ENCODE measurements at regions not wholly inside any gene's neighbourhood (a gene's known extent, or its start where the extent isn't known, plus 50 kb on each side); places are given as distances from the start of the nearest gene placed in this dataset.
"Not testable (repeated sequence)": the region's sequence is repeated elsewhere in the genome, so short reads cannot be mapped to it uniquely, and the experiment has no call there.

DNA sequence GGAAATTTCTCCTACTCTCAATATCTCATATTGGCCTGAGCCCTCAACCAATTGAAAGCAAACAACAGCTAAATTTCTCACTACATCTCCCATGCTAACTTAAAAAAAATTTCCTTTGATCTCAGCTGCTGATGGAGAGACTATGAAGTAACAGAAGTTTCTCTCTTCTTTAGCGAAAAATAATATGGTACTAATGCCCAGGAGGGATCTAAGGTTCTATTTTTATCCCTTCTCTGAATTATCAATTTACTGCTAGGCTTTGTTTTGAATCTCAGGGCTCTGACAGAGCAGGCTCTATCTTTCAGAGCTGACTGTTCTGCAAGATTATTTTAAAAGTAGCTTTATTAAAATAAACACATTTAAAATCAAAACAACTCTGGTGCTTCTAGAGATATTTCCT lies 558.6 kb downstream of the KCNA4 start:
- DNase-seq = no peak

DNA sequence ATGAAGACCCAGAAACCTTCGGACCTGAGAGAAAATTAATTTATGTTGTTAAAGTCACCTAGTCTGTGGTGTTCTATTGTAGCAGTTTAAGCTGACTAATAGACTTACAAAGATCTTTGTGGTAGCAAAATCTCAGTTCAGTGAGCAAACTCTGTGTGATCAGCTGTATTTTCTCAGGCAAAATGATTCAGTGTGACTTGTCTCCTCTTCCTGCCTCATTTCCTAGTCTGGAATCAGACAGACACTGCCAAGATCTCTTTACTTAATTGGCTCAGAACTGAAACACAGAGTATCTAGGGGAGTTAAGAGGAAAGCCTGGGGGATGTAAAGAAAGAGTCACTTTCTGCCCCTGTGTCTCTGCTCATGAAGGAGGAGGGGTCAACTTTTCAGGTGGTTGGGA lies 564.7 kb downstream of the KCNA4 start:
- no peak for DNase-seq

DNA sequence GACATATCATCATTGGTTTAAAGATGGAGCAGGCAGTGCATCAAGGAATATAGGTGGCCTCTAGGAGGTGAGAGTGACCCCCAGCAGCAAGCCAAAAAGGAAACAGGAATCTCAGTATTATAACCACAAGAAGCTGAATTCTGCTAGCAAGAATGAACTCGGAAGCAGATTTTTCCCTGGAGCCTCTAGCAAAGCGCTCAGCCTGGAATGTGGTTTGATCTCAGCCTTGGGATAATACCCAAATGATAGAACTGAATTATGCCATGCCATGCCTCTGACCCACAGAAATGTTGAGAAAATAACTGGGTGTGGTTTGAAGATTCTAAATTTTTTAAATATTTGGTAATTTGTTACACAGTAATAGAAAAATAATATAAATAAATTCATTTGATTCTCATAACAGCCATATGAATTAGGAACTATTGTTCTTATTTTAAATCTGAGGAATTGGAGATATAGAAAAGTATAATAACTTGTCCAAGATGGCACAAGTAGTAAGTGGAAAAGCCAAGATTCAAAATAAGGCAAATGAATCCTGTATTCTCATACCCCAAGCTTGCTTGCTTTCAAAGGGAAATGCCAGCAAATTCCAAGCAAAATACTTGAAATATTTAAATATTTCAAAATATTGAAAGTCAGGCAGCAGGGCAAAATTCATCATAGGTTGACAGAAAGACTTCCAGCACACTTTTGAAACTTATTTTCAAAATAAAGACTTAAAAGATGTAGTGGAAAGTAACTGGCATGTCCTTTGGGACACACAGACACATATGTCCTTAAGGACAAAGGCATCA lies 567.4 kb downstream of the KCNA4 start:
- DNase-seq = no peak

DNA sequence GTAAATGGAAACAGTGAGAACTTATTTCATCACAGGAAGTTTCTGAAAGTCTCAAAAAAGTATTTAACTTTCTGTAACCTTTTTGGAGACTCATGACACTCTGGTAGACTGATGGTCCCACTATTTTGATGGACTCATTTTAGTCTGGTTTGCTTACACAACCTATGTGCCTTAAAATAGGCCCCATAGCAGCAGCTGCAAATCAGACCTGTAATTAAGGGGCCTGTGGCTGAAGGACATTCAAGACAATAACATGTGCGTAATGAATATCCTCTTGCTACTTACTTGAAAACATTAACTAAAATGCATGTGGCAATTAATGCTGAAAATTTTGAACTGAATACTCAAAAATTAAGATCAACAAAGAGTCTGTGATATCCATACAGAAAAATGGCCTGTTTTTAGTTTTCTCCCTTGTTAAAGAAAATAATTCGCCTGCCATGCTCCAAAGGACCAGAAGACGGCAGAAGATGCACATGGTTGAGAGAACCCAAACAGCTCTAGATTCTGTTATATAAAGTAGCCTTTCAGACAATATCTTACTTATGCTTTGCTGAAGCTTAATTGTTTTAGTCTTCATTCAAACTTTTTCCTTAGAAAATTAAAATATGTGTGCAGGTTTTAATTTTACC lies 568.5 kb downstream of the KCNA4 start:
- no peak for DNase-seq

DNA sequence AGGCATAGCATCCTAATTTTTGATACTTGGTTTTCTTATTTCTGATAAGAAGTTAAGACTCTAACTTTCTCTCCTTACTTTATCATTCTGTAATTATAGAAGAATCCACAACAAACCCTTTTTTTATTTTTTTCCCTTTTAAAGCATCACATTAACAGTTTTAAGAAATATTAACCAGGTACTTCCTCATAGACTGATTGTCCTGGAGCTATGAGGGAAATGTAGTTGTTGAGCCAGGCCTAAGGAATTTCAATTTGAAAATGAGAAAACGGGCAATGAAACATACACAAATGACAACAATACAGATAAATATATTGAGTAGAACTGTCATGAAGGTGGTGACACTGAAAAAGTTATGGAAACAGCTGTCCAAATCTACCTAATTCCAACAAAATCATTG lies 569.0 kb downstream of the KCNA4 start:
- no peak for DNase-seq

DNA sequence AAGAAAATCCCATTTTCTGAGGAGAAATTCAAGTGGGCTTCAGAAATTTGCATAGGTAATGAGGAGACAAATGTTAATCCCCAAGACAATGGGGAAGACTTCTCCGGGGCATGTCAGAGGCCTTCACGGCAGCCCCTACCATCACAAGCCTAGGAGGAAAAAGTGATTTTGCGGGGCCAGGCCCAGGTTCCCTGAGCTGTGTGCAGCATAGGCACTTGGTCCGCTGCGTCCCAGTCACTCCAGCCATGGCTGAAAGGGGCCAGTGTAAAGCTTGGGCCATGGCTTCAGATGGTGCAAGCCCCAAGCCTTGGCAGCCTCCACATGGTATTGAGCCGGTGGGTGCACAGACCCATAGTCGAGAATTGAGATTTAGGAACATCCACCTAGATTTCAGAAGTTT lies 570.7 kb downstream of the KCNA4 start:
- DNase-seq = no peak

DNA sequence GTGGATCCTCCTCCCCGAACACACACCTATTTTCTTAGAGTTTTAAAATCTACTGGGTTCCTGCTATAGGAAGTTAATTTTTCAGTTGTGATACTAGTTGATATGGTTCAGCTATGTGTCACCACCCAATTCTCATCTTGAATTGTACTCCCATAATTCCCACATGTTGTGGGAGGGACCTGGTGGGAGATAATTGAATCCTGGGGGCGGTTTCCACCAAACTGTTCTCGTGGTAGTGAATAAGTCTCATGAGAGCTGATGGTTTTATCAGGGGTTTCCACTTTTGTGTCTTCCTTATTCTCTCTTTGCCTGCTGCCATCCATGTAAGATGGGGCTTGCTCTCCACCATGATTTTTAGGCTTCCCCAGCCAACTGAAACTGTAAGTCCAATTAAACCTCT lies 571.6 kb downstream of the KCNA4 start:
- DNase-seq = not testable (repeated sequence)

DNA sequence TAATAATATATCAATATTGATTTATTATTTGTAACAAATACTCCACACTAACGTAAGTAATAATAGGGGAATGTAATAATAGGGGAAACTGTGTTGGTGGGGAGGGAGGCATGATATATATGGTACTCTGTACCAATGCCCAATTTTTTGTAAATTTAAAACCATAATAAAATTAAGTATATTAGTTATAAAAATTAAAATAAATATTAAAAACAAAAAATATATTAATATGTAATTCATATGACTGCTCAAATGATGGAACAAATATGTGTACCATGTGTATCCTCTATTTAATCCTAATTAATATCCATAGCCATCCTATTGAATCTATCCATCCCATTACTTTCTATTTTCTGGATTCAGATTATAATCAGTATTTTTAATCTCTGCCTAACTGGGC lies 578.0 kb downstream of the KCNA4 start:
- DNase-seq = no peak

DNA sequence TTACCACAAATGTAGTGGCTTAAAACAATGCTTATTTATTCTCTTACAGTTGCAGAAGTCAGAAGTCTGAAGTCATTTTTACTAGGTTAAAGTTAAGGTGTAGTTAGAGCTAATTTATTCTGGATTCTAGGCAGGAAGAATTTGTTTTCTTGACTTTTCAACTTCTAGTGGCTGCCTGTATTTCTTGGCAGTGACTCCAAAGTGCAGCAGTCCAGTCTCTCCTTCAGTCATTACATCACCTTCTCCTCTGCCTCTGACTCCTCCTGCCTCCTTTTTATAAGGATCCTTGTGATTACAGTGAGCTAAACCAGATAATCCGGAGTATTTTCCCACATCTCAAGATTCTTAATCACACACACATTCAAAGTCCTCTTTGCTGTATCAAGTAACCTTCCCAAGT lies 581.4 kb downstream of the KCNA4 start:
- no peak for DNase-seq

DNA sequence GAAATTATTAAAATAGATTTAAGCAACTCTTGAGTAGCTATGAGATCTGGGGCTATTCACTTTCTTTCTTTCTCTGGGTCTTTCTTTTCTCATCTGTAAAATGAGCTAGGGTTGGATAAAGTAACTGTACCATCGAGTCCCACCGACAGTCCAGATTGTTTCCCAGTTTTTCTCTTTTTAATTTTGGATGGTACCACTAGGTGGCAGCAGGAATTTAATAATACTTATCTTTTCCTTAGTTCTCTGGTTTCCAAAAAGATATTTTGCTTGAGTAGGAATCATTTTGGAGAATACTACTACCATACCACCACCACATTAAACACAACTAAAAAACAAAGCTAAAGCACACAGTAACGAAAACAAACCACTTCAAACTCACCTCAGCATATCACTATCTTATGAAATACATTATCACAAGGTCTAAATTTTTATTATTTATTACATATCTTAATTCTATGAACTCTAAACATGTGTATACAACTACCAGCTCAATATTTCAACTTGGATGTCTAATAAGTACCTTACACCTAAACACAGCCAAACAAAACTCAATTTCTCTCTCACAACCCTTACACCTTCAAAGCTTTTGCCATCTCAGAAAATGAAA lies 584.0 kb downstream of the KCNA4 start:
- peak; percentile 0 for DNase-seq

DNA sequence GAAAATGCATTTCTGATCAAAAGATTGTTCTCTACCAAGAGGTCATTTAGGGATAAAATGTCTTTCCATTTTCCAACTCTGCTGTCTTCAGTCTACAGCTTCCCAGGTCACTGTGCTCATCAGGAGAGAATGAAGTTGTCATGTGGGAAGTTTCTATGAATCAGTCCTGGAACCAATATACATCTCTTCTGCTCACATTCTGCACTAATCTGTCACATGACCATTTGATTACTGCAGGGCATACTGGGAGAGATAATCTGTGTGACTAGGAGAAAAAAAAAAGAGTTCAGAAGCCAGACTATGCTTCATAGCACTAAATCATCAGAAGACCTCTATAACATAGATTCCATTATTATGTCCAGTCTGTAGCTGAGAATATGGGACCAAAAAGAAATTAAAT lies 611.5 kb downstream of the KCNA4 start:
- DNase-seq = no peak

DNA sequence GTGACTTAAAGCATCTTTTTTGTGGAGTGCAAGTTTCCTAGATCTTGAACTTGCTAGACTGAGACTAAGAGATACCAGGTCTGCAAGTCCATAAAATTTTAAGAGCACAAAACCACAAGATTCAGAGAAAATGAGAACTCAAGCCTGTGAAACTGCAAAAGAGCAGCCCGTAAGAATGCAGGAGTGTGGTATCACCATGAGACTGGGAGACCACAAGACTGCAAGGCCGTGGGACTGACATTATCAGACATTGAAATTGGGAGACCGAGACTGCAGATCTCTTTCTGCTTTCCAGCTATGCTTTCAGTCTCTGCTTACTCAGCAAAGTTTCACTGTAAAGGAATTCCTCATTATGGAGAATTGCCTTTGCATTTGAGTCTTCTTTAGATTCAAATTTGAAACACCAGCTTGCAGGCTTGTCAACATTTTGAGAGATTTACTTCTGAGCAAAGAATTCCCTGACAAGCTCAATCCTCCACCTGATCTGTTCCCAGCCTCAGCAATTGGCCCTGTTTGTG lies 621.2 kb downstream of the KCNA4 start:
- DNase-seq = no peak

DNA sequence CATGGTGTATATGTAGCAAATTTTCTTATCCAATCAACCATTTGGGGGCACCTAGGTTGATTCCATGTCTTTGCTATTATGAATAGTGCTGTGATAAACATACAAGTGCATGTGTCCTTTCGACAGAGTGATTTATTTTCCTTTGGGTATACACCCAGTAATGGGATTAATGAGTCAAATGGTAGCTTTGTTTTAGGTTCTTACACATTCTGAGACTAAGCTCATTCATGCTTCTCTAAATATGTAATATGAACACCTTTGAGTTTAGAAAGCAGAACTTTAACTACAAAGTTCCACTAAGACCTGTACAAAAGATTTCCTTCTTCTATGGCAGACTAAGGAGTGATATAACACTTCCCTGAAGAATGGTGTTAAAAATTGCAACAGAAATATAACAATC lies 627.0 kb downstream of the KCNA4 start:
- no peak for DNase-seq

DNA sequence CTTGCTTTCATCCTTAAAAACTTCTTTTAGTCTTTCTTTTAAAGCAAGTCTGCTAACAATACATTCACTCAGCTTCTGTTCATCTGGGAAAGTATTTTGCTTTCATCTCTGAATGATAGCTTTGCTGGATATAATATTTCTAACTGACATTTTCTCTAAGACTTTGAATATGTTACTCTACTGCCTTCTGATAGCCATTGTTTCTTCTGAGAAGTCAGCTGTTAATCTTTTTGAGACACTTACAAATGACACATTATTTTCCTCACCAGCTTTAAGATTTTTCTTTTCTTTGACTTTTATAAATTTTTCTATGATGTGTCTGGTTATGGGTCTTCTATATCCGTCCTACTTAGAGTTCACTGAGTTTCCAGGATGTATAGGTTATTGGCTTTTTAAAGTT lies 643.1 kb downstream of the KCNA4 start:
- no peak for DNase-seq

DNA sequence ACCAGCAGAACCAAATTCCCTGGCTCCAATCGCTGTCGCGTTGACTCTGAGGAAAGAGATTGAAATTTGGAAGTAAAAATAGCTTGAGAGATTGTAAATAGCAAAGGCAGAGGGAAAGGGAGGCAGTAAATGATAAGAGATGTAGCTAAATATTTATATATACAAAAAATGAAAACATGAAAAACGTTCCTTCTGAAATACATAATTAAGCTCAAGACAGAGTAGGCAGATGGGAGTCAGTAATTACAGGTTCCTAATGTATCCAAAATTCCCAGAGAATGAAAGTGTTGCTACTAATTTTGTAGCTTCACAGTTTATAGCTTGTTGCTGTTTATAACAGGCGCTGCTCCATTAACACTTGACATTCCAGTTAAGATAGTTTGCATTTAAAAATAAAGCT lies 648.7 kb downstream of the KCNA4 start:
- DNase-seq = no peak

DNA sequence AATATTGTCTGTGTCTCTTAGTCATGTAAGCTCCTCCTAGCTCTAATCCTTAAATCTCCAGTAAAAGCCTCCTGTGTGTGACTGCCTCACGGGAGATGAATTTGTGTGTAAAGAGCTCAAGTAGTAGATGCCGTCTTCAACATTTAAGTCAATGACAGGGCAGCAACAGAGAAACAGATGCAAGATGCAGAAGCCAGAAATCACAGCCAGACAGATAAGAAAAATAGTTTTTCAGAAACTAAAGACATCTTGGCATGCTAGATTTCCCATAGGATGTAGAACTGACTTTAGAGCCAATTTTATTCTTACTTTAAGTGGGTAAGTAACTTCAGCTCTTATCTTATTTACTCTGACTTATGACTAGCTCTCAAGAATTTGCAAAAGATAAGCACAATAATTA lies 652.8 kb downstream of the KCNA4 start:
- DNase-seq = no peak

DNA sequence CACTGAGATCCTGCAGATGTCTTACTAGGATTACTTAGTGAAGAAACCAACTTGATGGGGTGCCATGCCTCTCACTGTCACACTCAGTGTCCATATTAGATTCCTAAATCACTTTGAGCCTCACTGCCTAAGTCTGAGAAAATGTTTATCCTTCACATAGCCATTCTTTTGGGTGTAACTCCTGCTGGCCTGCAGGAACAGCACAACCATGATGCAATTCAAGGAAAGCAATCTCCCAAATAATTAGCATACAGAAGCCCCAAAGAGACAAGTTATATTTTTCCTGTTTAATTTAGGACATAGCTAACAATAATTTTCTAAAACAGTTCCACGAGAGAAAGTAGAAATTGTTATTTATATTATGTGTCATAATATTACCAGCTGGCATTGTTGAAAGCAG lies 655.5 kb downstream of the KCNA4 start:
- DNase-seq = no peak

DNA sequence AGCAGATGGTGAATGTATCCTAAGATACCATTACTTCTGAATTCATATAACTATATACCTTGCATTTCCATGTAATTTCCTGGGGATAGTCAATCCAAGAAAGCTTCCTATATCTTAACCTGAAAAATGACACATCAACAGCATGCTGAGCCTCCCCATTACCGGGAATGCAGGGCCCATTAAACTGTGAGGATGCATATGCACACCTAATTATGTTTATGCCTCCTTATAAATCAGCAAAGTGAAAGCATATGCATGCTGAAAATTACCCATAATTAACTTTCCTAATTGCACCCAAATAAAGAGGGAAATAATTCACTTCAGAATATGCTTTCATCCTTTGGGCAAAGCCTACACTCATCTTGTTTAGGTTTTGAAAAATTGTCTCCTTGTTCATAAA lies 663.0 kb downstream of the KCNA4 start:
- DNase-seq = no peak

DNA sequence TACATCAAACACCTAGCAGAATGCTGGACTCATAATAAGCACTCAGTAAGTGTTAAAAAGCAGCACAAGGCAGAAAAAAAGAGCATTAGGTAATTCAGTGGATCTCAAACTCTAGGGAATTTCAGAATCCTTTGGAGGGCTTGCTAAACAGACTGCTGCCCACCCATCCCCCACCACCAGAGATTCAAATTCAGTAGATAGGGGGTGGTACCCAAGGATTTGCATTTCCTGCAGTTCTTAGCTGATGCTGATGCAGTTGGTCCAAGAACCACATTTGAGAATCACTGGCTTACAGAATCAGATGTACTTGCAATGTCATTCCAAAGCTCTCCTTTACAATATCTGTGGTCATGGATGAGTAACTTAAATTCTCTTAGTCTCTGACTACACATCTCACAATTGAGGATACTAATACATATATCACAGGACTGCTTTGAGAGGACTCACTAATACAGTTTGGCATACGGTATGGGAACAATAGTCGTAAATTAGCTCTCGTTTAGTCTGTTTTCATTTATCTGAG lies 664.5 kb downstream of the KCNA4 start:
- no peak for DNase-seq

DNA sequence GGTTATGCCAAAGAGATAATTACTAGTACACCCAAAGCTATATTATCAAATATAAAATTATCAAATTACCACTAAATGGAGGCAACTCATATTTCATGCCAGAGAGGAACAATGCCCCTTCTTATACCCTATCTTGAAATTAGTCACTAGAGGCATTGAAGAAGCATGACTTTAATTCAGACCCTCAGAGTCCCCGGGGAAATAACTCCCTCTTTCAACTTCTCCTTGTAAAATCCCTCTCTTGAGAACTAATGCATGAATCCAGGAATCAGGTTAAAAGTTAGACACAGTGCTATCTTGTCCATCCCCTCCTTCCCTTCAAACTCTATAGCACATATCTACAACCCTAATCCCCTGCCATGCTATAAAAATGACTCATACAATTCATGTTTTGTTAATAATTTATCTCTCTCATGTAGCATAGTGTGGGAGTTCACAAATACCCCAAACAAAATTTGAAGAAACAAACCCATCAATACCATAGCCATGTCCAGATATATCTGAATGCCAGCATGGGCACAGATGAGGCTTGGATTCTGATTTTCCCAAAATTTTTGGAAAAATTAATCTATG lies 665.4 kb downstream of the KCNA4 start:
- no peak for DNase-seq

DNA sequence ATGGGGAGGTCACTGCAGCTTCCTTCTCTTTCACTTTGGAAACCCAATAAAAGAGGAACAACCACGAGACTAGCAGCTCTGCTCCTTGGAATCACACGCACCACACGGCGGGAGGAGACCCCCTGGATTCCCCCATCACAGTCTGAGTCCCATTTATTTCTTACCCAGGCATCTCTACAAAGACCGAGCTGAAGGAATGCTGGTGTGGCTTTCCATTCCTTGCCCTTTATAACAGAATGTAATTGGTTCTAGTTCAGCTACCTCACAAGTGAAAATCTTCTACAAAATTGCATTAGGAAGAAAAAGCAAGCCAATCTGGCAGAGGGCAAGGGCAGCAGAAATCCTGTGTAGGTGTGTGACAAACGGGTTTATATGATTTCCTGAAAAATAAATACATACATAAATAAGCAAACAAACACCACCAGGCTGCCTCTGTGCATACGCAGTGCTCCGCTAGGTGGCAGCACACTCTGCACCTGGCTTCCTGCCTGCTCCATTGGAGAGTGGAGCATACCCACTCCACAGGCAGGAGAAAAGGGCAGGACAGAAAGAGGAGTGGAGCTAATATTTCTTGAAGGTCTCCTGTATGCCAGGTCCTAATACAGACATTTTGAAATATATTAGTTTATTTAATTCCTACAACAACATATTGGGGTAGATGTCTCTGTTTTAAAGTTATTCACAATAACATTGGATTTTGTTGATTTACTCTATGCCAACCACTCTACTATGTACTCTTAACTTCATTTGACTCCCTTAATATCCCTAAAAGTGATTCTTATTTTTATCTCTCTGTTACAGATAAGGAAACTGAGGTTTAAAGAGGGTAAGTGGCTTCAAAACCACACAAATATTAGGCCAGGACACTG lies 673.1 kb downstream of the KCNA4 start:
- peak; percentile 2 for DNase-seq

DNA sequence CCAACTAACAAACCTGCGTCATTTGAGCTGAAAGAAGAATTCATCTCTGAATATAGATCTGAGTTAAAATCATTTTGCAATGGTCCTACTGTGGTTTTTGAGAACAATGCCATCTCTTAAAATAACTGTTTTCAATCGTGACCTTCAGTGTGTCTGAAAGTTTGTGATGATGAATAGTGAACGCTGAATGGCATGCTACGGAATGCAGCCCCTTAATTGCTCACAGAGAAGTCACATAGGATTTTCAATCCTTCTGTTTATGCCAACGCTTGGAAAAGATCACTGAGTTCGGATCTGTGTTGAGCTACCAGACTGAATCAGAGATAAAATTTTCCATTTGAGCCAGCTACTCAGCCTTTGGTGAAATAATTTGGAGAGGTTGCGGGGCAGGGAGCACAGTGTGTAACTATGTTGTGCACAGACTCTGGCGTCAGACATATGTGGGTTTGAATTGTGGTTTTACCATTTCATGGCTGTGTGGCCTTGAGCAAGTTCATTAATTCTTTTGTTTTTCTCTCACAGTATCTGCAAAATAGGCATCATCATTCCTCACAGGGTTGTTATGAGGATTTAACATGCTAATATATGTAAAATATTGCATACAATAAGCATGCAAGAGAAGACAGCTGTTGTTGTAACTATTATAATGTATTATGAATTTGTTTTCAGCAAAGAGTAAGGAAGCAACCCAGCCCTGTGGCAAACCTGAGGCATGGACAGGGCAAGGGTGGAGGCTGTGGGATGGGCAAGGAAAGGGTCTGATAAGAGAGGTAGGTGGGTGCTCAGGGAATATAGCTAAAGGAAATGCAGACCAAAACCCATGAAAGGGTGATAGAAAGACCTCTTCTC lies 679.9 kb downstream of the KCNA4 start:
- DNase-seq = no peak
